ENCODE measurements at regions not wholly inside any gene's neighbourhood (a gene's known extent, or its start where the extent isn't known, plus 50 kb on each side); places are given as distances from the start of the nearest gene placed in this dataset.

- TF ChIP-seq REST (IDR thresholded peaks at IDR 0.05; ENCODE audit: low read depth): no peak
- no peak for TF ChIP-seq CREB1 (IDR thresholded peaks at IDR 0.05; ENCODE audit: low read depth)
- TF ChIP-seq ZBTB7A (IDR thresholded peaks at IDR 0.05; ENCODE audit: low read depth): no peak
- TF ChIP-seq EGR1 (IDR thresholded peaks at IDR 0.05): no peak
- TF ChIP-seq TAF1 (IDR thresholded peaks at IDR 0.05; ENCODE audit: low read depth): no peak
- no peak for TF ChIP-seq MAX (IDR thresholded peaks at IDR 0.05)
- TF ChIP-seq RAD21 (IDR thresholded peaks at IDR 0.05; ENCODE audit: low read depth): no peak
Observed at GRCh38 chr13:67351909-67352308, 121.8 kb upstream of the PCDH9 start.
